ENCODE measurements at regions not wholly inside any gene's neighbourhood (a gene's known extent, or its start where the extent isn't known, plus 50 kb on each side); places are given as distances from the start of the nearest gene placed in this dataset.

- no peak overlapping the region for H3K27ac ChIP-seq
These were observed 416.6 kb upstream of the TRIB2 start for GRCh38 chr2:12300019-12300602.

GRCh38 chr2:12300927-12301326 is 415.8 kb upstream of the TRIB2 start:
- H3K27me3 ChIP-seq, result no peaks in the 10 kb centered on the region
- H3K27ac ChIP-seq, result no peak overlapping the region
- DNase-seq, result no peak
- TF ChIP-seq, protein P1, sequence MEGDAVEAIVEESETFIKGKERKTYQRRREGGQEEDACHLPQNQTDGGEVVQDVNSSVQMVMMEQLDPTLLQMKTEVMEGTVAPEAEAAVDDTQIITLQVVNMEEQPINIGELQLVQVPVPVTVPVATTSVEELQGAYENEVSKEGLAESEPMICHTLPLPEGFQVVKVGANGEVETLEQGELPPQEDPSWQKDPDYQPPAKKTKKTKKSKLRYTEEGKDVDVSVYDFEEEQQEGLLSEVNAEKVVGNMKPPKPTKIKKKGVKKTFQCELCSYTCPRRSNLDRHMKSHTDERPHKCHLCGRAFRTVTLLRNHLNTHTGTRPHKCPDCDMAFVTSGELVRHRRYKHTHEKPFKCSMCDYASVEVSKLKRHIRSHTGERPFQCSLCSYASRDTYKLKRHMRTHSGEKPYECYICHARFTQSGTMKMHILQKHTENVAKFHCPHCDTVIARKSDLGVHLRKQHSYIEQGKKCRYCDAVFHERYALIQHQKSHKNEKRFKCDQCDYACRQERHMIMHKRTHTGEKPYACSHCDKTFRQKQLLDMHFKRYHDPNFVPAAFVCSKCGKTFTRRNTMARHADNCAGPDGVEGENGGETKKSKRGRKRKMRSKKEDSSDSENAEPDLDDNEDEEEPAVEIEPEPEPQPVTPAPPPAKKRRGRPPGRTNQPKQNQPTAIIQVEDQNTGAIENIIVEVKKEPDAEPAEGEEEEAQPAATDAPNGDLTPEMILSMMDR (IDR thresholded peaks at IDR 0.05), result no peak
- peaks cover 0 to 5% (median 0%) of the 10 kb centered on the region in 4 donors for H3K4me1 ChIP-seq
- H3K9me3 ChIP-seq, result no peaks in the 10 kb centered on the region
- H3K36me3 ChIP-seq, result no peaks in the 10 kb centered on the region
- no peak overlapping the region for H3K4me3 ChIP-seq
- intact Hi-C loops (cut with DNase I; ENCODE audit: low total_unique reads), result no loop called here

More at GRCh38 chr2:12300019-12300602, 416.6 kb upstream of the TRIB2 start:
- Histone ChIP-seq H3K9me3 (no peaks in the 10 kb centered on the region), H3K4me3 (no peak overlapping the region), H3K4me1 (peaks cover 0 to 5% (median 0%) of the 10 kb centered on the region in 4 donors), H3K36me3 (no peaks in the 10 kb centered on the region), H3K27me3 (no peaks in the 10 kb centered on the region)
- intact Hi-C loops (cut with DNase I; ENCODE audit: low total_unique reads), result no loop called here
- TF ChIP-seq, protein P1 (IDR thresholded peaks at IDR 0.05), result no peak
- no peak for DNase-seq

GRCh38 chr2:12302140-12302539 is 414.6 kb upstream of the TRIB2 start:
- Histone ChIP-seq H3K4me3 (no peak overlapping the region), H3K36me3 (no peaks in the 10 kb centered on the region), H3K9me3 (no peaks in the 10 kb centered on the region), H3K27me3 (no peaks in the 10 kb centered on the region), H3K27ac (no peak overlapping the region), H3K4me1 (peaks cover 0 to 5% (median 0%) of the 10 kb centered on the region in 4 donors)
- TF ChIP-seq, protein P1 (IDR thresholded peaks at IDR 0.05), result no peak
- no peak for DNase-seq
- intact Hi-C loops (cut with DNase I; ENCODE audit: low total_unique reads), result no loop called here

DNA sequence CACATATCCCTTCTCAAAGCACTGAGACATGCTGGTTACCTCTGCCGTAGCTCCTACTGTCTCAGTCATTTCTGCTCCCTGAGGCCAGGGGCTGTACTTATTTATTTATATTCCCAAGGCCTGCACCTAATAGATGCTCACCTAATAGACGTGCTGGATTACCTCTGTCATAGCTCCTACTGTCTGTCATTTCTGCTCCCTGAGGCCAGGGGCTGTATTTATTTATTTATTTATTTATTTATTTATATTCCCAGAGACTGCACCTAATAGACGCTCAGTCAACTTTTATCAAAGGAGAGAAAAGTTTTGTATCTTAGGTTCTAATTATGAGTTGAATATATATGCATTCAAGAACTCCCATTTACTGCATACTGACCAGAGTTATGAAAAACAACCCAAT is 414.0 kb upstream of the TRIB2 start:
- Histone ChIP-seq H3K9me3 (no peaks in the 10 kb centered on the region), H3K4me1 (peaks cover 0 to 5% (median 0%) of the 10 kb centered on the region in 4 donors), H3K27me3 (no peaks in the 10 kb centered on the region), H3K36me3 (no peaks in the 10 kb centered on the region), H3K27ac (no peak overlapping the region), H3K4me3 (no peak overlapping the region)
- no peak for DNase-seq
- intact Hi-C loops (cut with DNase I; ENCODE audit: low total_unique reads), result no loop called here
- TF ChIP-seq, protein P1 (IDR thresholded peaks at IDR 0.05), result no peak

DNA sequence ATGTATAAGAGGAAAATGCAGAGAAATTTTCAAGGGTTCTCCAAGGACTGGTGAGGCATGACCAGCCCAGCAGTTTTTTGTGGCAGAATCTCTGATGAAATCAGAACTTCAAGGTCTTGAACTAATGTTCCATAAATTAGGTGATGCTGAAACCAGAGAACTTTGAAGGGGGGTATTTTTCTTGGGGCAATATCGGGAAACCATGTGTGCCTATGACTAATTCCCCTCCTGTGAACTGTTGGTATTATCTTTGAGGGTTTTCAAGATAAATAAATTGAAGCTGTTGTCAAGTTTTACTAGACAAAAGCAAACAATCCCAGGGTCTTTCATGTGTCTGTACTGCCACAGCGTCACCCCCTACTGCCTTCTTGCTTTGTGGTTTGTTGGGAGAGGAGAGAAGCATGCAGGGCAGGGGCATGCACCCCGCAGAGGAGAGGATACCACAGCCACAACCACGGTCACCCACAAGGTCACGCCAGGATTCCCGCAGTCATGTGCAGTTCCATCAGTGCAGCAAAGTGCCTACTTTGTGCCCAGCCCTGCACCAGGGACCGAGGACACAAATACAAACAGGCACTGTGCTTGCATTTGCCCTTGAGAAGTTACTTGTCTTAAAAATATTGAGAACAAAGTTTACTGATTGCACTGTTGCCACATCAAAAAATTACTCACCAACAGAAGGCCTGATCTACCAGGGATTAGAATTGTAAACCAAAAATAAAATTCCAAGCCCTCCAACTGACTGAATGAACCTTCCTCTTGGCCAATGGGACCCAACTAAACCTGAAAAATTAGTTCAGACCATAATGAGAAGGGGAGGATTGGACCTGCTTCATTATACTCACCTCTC is 413.3 kb upstream of the TRIB2 start:
- Histone ChIP-seq H3K27ac (no peak overlapping the region), H3K9me3 (no peaks in the 10 kb centered on the region), H3K4me3 (no peak overlapping the region), H3K4me1 (peaks cover 0 to 5% (median 0%) of the 10 kb centered on the region in 4 donors), H3K36me3 (no peaks in the 10 kb centered on the region), H3K27me3 (no peaks in the 10 kb centered on the region)
- TF ChIP-seq, protein P1 (IDR thresholded peaks at IDR 0.05), result no peak
- intact Hi-C loops (cut with DNase I; ENCODE audit: low total_unique reads), result no loop called here
- no peak for DNase-seq

Data from tibial artery (tissue), 4 donors.